Breast epithelium (tissue), 4 donors: ENCODE measurements at regions not wholly inside any gene's neighbourhood (a gene's known extent, or its start where the extent isn't known, plus 50 kb on each side); places are given as distances from the start of the nearest gene placed in this dataset.

Experiments
- DNase-seq, 2 donors: peaks; one replicate each; pipeline ENCODE4 v3.0.0-alpha.2; 2019; ENCODE audit warnings: low spot score in 2 of 2
- H3K27ac ChIP-seq, 2 donors: fragments of 200-600 bp; sonication (generic) in 1 of 2; one replicate each; pipeline ENCODE4 v1.5.1; 2016 to 2019; ENCODE audit warnings: mild to moderate bottlenecking in 1 of 2
- H3K27me3 ChIP-seq, 2 donors: fragments of 200-600 bp; sonication (generic) in 1 of 2; one replicate each; pipeline versions ENCODE4 v1.5.1 to v1.6.0; 2017 to 2019; ENCODE audit warnings: control low read depth in 1 of 2, mild to moderate bottlenecking in 1 of 2
- H3K36me3 ChIP-seq: fragments of 200-600 bp; one replicate; pipeline ENCODE4 v1.5.1; 2019
- H3K4me1 ChIP-seq, 2 donors: fragments of 200-600 bp; sonication (generic); one replicate each; pipeline ENCODE4 v1.5.1; 2016 to 2019; ENCODE audit warnings: control low read depth in 1 of 2
- H3K4me3 ChIP-seq, 3 donors: fragments of 200-600 bp; sonication (generic); 1 replicate in 2 of 3; 2 replicates in 1 of 3; pipeline ENCODE4 v1.5.1; 2016 to 2019; ENCODE audit warnings: mild to moderate bottlenecking in 3 of 3, moderate library complexity in 2 of 3
- H3K9me3 ChIP-seq, 2 donors: fragments of 200-600 bp; sonication (generic) in 1 of 2; one replicate each; pipeline ENCODE4 v1.5.1; 2016 to 2019; ENCODE audit warnings: control low read depth in 1 of 2
- POLR2A ChIP-seq: fragments of 450-650 bp; IDR thresholded peaks from one replicate; pipeline ENCODE4 v1.6.1; 2016; ENCODE audit warnings: antibody characterized with exemption, mild to moderate bottlenecking, moderate library complexity
- POLR2AphosphoS5 ChIP-seq, 3 donors: sonication (generic); formaldehyde crosslinking; IDR thresholded peaks; one replicate each; pipeline ENCODE4 v1.6.1; 2017; ENCODE audit warnings: antibody characterized with exemption in 3 of 3
- intact Hi-C: fragments of 100-400 bp; cut with DNase I; formaldehyde crosslinking; loops from one replicate; pipeline ENCODE4 v1.15.1; 2023; ENCODE audit warnings: low total_unique reads
- TF ChIP-seq, protein P1 (sequence below), 3 donors: fragments of 450-650 bp; IDR thresholded peaks; one replicate each; pipeline ENCODE4 v1.5.1; 2016 to 2017; ENCODE audit warnings: antibody characterized with exemption in 3 of 3, mild to moderate bottlenecking in 3 of 3, moderate library complexity in 3 of 3

DNA sequence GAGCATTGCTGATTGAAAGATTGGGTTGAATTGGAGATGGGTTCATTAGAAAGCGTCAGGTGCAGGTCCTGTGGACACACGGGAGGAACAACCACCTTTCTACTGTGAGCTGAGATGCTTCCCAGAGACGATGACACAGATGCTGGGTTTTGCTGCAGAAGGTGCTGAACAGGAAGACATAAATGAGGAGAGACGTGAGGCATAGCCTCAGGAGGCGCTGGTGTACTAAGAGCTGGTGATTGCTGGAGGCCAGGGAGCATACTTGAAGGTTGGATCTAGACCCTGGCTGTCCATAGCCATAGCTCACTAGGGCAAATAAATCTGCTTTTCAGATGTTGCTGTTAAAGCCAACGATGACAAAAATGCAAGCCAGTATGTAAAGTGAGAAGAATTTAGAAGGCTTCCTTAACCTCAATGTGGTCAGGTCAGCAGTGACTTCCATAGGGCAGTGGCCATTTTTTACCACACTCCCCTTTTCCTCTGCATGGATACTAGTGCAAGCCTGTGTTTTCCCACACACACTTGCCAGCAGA is 153.7 kb downstream of the SOX11 start:
- Histone ChIP-seq H3K9me3 (no peaks in the 10 kb centered on the region), H3K4me1 (no peaks in the 10 kb centered on the region), H3K27ac (no peak overlapping the region), H3K4me3 (no peak overlapping the region), H3K36me3 (no peaks in the 10 kb centered on the region), H3K27me3 (peaks cover 0 to 8% of the 10 kb centered on the region in 2 donors)
- TF ChIP-seq, protein P1, sequence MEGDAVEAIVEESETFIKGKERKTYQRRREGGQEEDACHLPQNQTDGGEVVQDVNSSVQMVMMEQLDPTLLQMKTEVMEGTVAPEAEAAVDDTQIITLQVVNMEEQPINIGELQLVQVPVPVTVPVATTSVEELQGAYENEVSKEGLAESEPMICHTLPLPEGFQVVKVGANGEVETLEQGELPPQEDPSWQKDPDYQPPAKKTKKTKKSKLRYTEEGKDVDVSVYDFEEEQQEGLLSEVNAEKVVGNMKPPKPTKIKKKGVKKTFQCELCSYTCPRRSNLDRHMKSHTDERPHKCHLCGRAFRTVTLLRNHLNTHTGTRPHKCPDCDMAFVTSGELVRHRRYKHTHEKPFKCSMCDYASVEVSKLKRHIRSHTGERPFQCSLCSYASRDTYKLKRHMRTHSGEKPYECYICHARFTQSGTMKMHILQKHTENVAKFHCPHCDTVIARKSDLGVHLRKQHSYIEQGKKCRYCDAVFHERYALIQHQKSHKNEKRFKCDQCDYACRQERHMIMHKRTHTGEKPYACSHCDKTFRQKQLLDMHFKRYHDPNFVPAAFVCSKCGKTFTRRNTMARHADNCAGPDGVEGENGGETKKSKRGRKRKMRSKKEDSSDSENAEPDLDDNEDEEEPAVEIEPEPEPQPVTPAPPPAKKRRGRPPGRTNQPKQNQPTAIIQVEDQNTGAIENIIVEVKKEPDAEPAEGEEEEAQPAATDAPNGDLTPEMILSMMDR (IDR thresholded peaks at IDR 0.05) = no peak
- TF ChIP-seq POLR2AphosphoS5 (IDR thresholded peaks at IDR 0.05) = no peak
- TF ChIP-seq POLR2A = no peak
- intact Hi-C loops = no loop called here
- no peak for DNase-seq

DNA sequence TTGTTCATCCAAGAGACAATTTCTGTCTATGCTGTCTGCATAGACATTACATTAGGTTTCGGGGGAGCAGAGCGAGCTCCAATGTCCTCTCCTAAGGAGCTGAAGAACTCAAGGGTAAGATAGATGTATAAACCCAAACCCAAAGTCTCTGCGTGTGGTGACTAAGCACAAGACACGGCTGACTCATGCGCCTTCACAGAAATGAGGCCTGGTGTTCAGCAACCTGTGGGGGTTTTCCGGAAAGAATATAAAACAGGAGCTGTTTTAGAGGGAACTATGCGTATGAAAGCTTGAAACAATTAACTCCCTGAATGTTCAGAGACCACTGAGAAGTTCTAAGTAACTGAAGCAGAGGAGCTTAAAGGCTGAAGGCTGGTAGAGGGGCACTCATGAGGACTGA is 154.7 kb downstream of the SOX11 start:
- DNase-seq = no peak
- H3K27me3 ChIP-seq = peaks cover 0 to 5% of the 10 kb centered on the region in 2 donors
- H3K4me3 ChIP-seq = no peak overlapping the region
- H3K4me1 ChIP-seq = no peaks in the 10 kb centered on the region
- no peak overlapping the region for H3K27ac ChIP-seq
- intact Hi-C loops = no loop called here
- no peaks in the 10 kb centered on the region for H3K36me3 ChIP-seq
- H3K9me3 ChIP-seq = no peaks in the 10 kb centered on the region
- TF ChIP-seq, protein P1 (IDR thresholded peaks at IDR 0.05) = no peak
- TF ChIP-seq POLR2AphosphoS5 (IDR thresholded peaks at IDR 0.05) (no peak), POLR2A (no peak)

DNA sequence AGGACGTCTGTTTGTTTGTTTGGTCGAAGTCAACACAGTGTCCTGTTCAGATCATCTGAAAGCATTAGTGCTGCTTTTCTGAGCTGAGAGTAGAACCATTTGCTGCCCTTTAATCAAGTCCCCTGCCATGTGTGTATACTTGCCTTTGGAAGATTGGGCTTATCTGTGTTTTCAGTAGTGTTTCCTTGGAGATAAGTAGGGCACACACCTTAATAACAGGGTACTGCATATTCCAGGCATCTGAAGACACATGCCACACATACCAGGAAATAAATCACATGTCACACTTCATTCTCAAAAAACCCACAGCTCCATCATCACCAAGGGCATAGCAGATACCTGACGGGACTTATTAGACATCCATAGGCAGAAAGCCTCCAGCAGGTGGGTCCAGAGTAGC is 157.4 kb downstream of the SOX11 start:
- no peaks in the 10 kb centered on the region for H3K4me1 ChIP-seq
- no peak for TF ChIP-seq POLR2A
- TF ChIP-seq POLR2AphosphoS5 (IDR thresholded peaks at IDR 0.05) = no peak
- TF ChIP-seq, protein P1 (IDR thresholded peaks at IDR 0.05) = no peak
- DNase-seq = no peak
- no peaks in the 10 kb centered on the region for H3K27me3 ChIP-seq
- no peaks in the 10 kb centered on the region for H3K9me3 ChIP-seq
- no peak overlapping the region for H3K4me3 ChIP-seq
- no peaks in the 10 kb centered on the region for H3K36me3 ChIP-seq
- intact Hi-C loops = no loop called here
- H3K27ac ChIP-seq = no peak overlapping the region

DNA sequence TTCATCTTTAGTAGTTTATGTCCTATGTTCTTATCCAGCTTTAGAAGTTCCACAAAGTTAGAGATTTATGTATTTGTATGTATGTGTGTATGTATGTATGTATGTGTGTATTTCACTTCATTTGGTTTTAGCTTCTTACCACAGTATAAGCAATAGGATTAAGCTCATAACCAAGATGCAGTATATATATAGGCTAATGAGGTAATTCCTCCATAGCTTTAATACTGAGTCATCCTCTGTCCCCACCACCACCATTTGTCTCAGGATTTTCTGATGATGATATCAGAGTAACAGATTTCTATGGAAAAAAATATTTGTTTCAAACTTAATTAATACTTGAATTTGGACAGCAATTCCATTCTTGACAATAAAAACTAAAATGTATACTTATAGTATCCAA is 159.2 kb downstream of the SOX11 start:
- no peak overlapping the region for H3K27ac ChIP-seq
- no peak for TF ChIP-seq POLR2AphosphoS5 (IDR thresholded peaks at IDR 0.05)
- TF ChIP-seq, protein P1 (IDR thresholded peaks at IDR 0.05) = no peak
- TF ChIP-seq POLR2A = no peak
- H3K9me3 ChIP-seq = no peaks in the 10 kb centered on the region
- intact Hi-C loops = no loop called here
- DNase-seq = no peak
- H3K36me3 ChIP-seq = no peaks in the 10 kb centered on the region
- no peaks in the 10 kb centered on the region for H3K27me3 ChIP-seq
- no peaks in the 10 kb centered on the region for H3K4me1 ChIP-seq
- H3K4me3 ChIP-seq = no peak overlapping the region

DNA sequence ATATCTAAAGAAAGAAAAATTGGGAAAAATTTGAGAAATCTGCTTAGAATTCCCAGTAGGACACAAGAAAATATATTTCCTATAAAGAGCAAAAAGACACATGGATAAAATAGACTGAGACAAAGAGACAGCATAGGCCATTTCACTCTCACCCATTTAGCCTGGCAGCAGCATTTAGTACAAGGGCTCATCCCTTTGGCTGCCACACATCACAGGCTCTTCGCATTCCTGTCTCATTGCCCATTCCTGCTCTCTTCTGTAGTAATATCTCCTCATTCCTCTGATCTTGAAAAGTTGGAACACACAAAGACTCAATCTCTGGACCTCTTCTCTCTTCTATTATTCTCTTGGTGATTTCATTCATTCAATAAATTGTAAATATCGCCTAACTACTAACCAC is 162.6 kb downstream of the SOX11 start:
- intact Hi-C loops = no loop called here
- no peaks in the 10 kb centered on the region for H3K36me3 ChIP-seq
- no peaks in the 10 kb centered on the region for H3K4me1 ChIP-seq
- no peaks in the 10 kb centered on the region for H3K27me3 ChIP-seq
- no peak overlapping the region for H3K4me3 ChIP-seq
- no peak for DNase-seq
- H3K9me3 ChIP-seq = peaks cover 0 to 9% of the 10 kb centered on the region in 2 donors
- H3K27ac ChIP-seq = no peak overlapping the region
- TF ChIP-seq POLR2A = no peak
- TF ChIP-seq POLR2AphosphoS5 (IDR thresholded peaks at IDR 0.05) = no peak
- TF ChIP-seq, protein P1 (IDR thresholded peaks at IDR 0.05) = no peak
